IMR-90 (cell line): ENCODE measurements at regions not wholly inside any gene's neighbourhood (a gene's known extent, or its start where the extent isn't known, plus 50 kb on each side); places are given as distances from the start of the nearest gene placed in this dataset.

Experiments used
- CHD1 ChIP-seq: IDR thresholded peaks from 2 replicates; pipeline ENCODE4 v1.6.1; 2012; ENCODE audit warnings: low read depth, low read length, improper control_type of control experiment
- CTCF ChIP-seq: conservative IDR thresholded peaks from 2 replicates; pipeline ENCODE4 v1.5.1; 2012; ENCODE audit warnings: mild to moderate bottlenecking, low read depth, low read length, improper control_type of control experiment
- ELK1 ChIP-seq: fragments of 150-350 bp; IDR thresholded peaks from 2 replicates; pipeline ENCODE4 v1.6.1; 2016; ENCODE audit warnings: low read depth, mild to moderate bottlenecking, low read length, moderate library complexity, borderline replicate concordance
- POLR2A ChIP-seq: IDR thresholded peaks from 2 replicates; pipeline ENCODE4 v1.6.1; 2012; ENCODE audit warnings: mild to moderate bottlenecking, low read depth, low read length
- RAD21 ChIP-seq: IDR thresholded peaks from 2 replicates; pipeline ENCODE4 v1.6.1; 2012; ENCODE audit warnings: low read length, improper control_type of control experiment
- SMC3 ChIP-seq: fragments of 150-350 bp; IDR thresholded peaks from 2 replicates; pipeline ENCODE4 v1.6.1; 2016; ENCODE audit warnings: low read depth, mild to moderate bottlenecking, antibody characterized with exemption, low read length, moderate library complexity

GRCh38 chr17:27106347-27106981 lies 187.4 kb upstream of the WSB1 start:
- TF ChIP-seq CHD1 (no peak), ELK1 (no peak), CTCF (no peak), RAD21 (no peak), POLR2A (no peak), SMC3 (no peak)
